ENCODE measurements at regions not wholly inside any gene's neighbourhood (a gene's known extent, or its start where the extent isn't known, plus 50 kb on each side); places are given as distances from the start of the nearest gene placed in this dataset.

DNA sequence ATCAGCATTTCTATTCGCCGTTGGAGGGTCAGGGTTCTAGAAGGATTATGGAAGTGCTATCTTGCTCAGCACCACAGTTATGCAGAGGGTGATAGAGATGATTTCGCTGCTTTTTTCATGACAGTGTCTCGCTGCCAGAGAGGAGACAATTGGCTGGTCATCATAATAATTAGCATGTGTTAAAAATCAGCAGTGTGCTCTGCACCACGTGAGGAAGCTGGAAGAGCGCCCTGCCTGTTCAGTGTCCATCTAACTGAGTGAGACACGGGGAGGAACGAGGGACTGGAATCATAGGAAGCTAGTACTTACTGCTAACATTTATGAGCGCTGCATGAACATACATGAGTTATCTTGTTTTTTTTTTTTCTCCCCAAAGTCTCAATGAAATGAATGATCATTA, 116.2 kb upstream of the PLAAT1 start:
- TF ChIP-seq, protein P1, sequence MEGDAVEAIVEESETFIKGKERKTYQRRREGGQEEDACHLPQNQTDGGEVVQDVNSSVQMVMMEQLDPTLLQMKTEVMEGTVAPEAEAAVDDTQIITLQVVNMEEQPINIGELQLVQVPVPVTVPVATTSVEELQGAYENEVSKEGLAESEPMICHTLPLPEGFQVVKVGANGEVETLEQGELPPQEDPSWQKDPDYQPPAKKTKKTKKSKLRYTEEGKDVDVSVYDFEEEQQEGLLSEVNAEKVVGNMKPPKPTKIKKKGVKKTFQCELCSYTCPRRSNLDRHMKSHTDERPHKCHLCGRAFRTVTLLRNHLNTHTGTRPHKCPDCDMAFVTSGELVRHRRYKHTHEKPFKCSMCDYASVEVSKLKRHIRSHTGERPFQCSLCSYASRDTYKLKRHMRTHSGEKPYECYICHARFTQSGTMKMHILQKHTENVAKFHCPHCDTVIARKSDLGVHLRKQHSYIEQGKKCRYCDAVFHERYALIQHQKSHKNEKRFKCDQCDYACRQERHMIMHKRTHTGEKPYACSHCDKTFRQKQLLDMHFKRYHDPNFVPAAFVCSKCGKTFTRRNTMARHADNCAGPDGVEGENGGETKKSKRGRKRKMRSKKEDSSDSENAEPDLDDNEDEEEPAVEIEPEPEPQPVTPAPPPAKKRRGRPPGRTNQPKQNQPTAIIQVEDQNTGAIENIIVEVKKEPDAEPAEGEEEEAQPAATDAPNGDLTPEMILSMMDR (IDR thresholded peaks at IDR 0.05) = no peak
- no peak for TF ChIP-seq POLR2A (IDR thresholded peaks at IDR 0.05)

Data from uterus (tissue), 2 donors.